ENCODE measurements at regions not wholly inside any gene's neighbourhood (a gene's known extent, or its start where the extent isn't known, plus 50 kb on each side); places are given as distances from the start of the nearest gene placed in this dataset.

- TF ChIP-seq ZNF462 (CRISPR knock-in tag; IDR thresholded peaks at IDR 0.05) = no peak
Measured at GRCh38 chr2:155357172-155357571, 658.7 kb downstream of the KCNJ3 start (continued).

GRCh38 chr2:155356250-155356649, 657.8 kb downstream of the KCNJ3 start:
- no peaks in the 10 kb centered on the region for H3K4me1 ChIP-seq (ENCODE audit: insufficient read depth)
- Mint-ChIP-seq H3K9me3 (peaks cover 5% of the 10 kb centered on the region), H3K4me1 (no peaks in the 10 kb centered on the region), H3K27me3 (ENCODE audit: insufficient read depth, low read depth, poor library complexity) (peaks cover 2% of the 10 kb centered on the region), H3K4me3 (no peak overlapping the region), H3K36me3 (ENCODE audit: low read depth) (peaks cover 9% of the 10 kb centered on the region; the same call in 2 of the 3 replicates), H3K27ac (no peak overlapping the region)
- no peaks in the 10 kb centered on the region for H3K36me3 ChIP-seq (ENCODE audit: insufficient read depth)
- H3K9me2 ChIP-seq (ENCODE audit: insufficient read depth) = no peaks in the 10 kb centered on the region; the same call in 1 of the 2 replicates
- DNase-seq (ENCODE audit: low spot score) (no peak), ATAC-seq (no peak)
- no peaks in the 10 kb centered on the region for H3K79me2 ChIP-seq (replicated peaks; ENCODE audit: insufficient read depth)
- H3K4me2 ChIP-seq = no peak overlapping the region
- H2AFZ ChIP-seq = no peak overlapping the region
- no peaks in the 10 kb centered on the region for H4K20me1 ChIP-seq (replicated peaks; ENCODE audit: insufficient read depth)
- TF ChIP-seq EZH2 (IDR thresholded peaks at IDR 0.05; ENCODE audit: low read depth, unreplicated experiment) = no peak
- peak; percentile 12 to 27; a peak in 1 of 4 replicates for TF ChIP-seq CTCF (conservative IDR thresholded peaks at IDR 0.05; ENCODE audit: low read depth in 2 of 2)
- no peaks in the 10 kb centered on the region for H3K27me3 ChIP-seq (ENCODE audit: insufficient read depth)
- no peak overlapping the region for H3K27ac ChIP-seq (ENCODE audit: low read depth)
- no peak overlapping the region for H3K4me3 ChIP-seq
- H3F3A ChIP-seq (replicated peaks; ENCODE audit: low read depth) = no peaks in the 10 kb centered on the region

Data from GM23338 (cell line).